ENCODE measurements at regions not wholly inside any gene's neighbourhood (a gene's known extent, or its start where the extent isn't known, plus 50 kb on each side); places are given as distances from the start of the nearest gene placed in this dataset.
"Not testable (repeated sequence)": the region's sequence is repeated elsewhere in the genome, so short reads cannot be mapped to it uniquely, and the experiment has no call there.

DNA sequence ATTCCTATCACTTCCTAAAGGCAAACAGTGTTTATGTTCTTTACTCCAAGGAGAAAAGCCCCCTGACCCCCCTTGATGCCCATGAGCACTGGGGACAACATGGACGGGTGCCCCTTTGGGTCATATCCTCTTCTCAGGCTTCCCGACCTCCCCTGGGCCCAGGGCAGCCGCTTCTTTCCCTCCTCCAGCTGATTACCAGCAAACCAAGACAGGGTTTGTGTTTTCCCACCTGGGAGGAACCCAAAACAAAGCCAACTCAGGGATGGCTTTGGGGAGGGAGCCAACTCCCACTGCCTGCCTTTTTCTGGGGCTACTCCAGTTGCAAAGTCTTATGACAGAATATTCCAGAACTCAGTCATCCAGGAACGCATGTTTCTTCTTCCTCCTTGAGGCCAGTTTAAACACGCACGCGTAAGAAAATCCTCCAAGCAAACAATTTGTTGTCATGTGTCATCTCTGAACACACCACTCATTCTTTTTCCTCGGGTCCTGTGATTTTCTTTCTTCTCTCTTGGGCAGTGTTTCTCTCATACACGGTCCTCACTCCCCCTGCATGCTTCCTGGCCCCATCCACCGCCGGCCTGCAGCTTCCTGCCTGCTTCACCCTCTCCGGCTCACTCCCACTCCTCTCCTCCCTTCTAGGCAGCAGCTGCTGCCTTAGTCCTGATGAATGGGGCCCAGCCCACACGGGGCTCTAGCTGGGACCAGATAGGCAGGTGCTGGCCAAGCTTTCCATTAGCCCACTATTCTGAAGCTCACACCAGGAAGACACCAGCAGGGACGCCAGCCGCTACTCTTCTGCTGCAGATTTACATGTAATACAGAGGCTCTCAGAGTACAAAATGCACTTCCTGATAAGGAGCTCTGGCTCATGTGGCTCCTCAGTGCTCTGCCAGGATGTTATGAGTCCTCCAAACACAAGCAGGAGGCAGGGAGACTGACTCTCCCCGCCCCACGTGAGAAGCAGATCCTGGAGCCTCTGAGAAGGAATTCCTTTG, 116.7 kb upstream of the VOPP1 start:
- DNase-seq (ENCODE audit: extremely low spot score); POLR2A ChIA-PET; CTCF ChIA-PET: not testable (repeated sequence)

DNA sequence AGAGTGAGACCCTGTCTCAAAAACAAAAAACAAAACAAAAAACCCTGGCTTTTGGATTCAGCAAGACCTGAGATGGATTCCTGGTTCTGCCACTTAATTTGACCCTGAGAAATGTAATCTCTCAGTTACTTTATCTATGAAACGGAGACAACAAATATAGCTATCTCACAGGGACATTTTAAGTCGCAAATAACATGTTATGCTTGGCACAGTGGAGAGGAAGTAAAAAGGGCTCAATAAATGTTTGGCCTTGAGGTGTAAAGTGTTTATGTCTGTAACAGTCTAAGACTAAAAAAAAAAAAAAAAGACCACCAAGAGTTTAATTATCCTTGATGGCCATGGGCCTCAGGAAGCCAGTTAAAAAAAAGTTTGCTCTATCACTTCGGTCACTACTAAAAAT, 116.0 kb upstream of the VOPP1 start:
- DNase-seq (ENCODE audit: extremely low spot score); POLR2A ChIA-PET; CTCF ChIA-PET: not testable (repeated sequence)

DNA sequence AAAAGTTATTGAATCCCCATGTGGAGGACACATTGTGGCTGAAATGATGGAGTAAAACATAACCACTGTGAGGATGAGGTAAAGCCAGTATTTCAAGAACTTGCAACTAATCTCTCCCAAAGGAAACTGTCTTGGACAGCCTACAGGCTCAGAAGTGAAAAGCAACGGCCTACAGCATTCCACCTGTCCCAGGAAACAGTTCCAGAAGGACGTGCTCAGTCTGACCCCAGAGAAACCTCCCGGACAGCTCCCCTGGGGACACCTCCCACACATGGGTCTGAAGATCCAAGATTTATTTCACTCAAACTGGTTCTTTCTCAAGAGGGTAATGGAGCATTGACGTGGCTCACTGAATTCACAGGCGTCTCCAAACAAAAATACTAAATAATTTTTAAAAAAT, 115.0 kb upstream of the VOPP1 start:
- CTCF ChIA-PET; DNase-seq (ENCODE audit: extremely low spot score); POLR2A ChIA-PET: not testable (repeated sequence)

DNA sequence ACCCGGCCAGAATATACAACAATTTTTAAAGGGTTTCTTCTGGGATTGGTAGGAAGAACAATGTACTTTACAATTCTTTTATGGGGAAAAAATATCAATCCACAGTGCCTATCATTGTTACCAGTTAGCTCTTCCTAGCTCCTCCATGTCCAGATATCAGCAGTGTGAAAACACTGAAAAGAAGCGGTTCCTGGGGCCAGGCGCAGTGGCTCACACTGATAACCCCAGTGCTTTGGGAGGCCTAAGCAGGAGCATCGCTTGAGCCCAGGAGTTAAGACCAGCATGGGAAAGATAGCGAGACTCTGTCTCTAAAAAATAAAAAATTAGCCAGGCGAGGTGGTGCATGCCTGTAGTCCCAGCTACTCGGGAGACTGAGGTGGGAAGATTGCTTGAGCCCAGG, 114.5 kb upstream of the VOPP1 start:
- CTCF ChIA-PET; POLR2A ChIA-PET; DNase-seq (ENCODE audit: extremely low spot score): not testable (repeated sequence)

DNA sequence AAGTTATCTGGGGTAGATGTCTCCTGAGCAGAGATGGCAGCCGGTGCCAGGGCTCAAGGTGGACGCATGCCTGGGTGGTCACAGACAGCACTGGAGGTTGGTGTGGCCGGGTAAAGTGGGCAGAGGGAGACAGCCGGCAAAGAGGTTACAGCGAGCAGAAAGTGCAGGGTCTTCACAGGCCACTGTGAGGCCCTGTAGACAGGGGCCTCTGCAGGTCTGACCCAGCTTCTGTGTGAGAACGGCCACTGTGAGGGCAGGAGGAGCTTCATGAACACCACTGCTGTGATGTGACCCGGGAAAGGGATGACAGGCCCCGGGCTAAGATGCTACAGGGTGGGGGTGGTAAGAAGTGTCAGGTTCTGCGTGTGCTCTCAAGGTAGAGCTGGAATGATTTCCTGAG, 111.2 kb upstream of the VOPP1 start:
- CTCF ChIA-PET; POLR2A ChIA-PET; DNase-seq (ENCODE audit: extremely low spot score): not testable (repeated sequence)

DNA sequence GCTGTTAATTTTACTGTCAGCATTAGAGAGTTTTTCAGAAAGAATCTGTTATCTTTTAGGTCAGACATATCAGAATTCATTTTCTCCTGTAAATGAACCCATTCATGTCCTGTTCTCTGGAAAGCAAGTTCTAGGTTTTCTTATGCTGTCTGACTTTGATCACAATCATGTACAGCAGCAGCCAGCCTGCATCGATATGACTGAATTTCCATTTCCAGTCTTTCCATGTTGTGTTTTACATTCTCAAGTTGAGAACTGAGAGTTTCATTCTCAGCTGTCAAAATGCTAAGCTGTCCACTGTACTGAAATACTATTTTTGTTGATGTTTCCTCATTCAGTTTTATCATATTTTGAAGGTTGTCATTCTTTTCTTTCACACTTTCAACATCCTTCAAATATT, 103.3 kb upstream of the VOPP1 start:
- CTCF ChIA-PET; DNase-seq (ENCODE audit: extremely low spot score); POLR2A ChIA-PET: not testable (repeated sequence)

DNA sequence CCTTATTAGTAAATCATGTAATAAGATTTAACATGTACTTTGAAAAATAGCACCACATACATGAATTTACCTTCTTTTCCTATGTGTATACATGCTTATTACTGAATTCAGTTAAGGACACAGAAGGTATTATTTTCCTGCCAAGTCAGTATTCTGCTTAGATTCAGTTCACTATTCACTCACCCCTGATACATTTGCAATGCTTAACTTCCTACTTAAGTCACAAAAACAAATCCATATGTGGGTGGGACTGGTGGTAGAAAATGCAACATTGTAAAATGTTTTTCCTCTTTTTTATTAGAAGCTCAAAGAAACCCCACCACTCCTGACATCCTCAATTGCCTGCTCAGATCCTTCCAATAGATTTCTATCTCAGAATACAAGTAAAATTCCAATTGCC, 101.2 kb upstream of the VOPP1 start:
- DNase-seq (ENCODE audit: extremely low spot score); CTCF ChIA-PET; POLR2A ChIA-PET: not testable (repeated sequence)

DNA sequence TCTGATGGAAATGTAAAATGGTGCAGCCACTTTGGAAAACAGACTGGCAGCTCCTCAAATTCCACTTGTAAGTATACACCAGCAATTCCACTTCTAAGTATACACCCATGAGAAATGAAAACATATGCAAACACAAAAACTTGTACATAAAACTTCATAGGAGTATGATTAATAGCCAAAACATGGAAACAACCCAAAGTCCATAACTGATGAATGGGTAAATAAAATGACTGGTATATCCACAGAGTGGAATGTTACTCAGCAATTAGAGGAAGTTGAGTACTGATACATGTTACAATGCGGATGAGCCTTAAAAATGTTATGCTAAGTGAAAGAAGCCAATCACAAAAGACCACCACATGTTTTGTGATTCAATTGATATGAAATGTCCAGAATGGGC, 99.8 kb upstream of the VOPP1 start:
- CTCF ChIA-PET; POLR2A ChIA-PET; DNase-seq (ENCODE audit: extremely low spot score): not testable (repeated sequence)

DNA sequence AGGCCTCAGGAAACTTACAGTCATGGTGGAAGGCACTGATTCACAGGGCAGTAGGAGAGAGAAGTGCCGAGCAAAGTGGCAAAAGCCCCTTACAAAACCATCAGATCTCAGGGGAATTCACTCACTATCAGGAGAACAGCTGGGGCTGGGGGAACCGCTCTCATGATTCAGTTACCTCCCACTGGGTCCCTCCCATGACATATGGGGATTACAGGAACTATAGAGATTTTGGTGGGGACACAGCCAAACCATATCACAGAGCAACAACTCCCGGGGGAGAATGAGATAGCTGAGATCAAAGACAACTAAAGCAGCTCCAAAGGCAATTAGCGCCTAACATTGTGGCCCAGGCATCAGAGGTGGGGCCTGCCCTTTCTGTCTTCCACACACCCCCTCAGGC, 85.4 kb upstream of the VOPP1 start:
- POLR2A ChIA-PET: no interaction called here
- CTCF ChIA-PET: no interaction called here
- TF ChIP-seq, protein P1, sequence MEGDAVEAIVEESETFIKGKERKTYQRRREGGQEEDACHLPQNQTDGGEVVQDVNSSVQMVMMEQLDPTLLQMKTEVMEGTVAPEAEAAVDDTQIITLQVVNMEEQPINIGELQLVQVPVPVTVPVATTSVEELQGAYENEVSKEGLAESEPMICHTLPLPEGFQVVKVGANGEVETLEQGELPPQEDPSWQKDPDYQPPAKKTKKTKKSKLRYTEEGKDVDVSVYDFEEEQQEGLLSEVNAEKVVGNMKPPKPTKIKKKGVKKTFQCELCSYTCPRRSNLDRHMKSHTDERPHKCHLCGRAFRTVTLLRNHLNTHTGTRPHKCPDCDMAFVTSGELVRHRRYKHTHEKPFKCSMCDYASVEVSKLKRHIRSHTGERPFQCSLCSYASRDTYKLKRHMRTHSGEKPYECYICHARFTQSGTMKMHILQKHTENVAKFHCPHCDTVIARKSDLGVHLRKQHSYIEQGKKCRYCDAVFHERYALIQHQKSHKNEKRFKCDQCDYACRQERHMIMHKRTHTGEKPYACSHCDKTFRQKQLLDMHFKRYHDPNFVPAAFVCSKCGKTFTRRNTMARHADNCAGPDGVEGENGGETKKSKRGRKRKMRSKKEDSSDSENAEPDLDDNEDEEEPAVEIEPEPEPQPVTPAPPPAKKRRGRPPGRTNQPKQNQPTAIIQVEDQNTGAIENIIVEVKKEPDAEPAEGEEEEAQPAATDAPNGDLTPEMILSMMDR (IDR thresholded peaks at IDR 0.05; ENCODE audit: control extremely low read depth, extremely low read depth, low read depth, missing control alignments): no peak
- no peak for DNase-seq (ENCODE audit: extremely low spot score)

DNA sequence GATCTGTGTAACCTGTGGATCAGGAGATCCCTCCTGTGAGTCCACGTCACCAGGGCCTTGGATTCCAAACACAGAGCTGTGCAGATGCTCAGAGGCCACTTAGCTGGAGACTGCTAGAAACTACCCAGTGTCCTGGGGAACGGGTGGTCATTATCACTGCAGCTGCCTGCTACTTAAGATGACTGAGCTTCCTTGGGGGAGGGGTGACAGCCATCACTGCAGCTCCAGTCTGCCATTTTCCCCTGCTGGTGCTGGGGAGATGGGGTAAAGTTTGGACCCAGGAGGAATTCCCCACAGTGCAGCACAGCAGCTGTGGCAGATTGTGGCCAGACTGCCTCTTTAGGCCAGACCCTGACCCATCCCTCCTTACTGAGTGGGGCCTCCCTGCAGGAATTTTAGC, 78.8 kb upstream of the VOPP1 start:
- DNase-seq (ENCODE audit: extremely low spot score): no peak
- TF ChIP-seq, protein P1 (IDR thresholded peaks at IDR 0.05; ENCODE audit: control extremely low read depth, extremely low read depth, low read depth, missing control alignments): no peak
- CTCF ChIA-PET: interaction anchor here (1.0 to 2.7 kb wide), 3 partner anchors 10 to 424 kb away, joined by 3 to 10 read pairs (median 3); no protein-coding TSS in a partner anchor
- POLR2A ChIA-PET: no interaction called here

DNA sequence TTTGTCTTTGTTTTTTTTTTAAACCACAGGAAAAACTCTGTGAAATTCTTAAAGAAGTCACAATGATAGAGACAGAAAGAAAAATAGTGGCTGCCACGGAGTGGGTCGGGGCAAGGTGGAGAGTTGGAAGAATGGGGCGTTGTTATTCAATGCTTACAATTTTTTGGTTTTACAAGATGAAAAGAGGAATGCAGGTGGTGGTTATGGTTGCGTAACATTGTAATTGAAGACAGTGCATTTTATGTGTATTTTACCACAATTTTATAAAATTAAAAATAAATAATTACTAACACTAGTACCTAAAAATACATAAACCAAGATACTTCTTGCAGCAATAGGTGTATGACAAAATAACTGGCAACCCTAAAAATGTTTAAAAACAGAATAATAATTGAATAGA, 76.9 kb upstream of the VOPP1 start:
- TF ChIP-seq, protein P1 (IDR thresholded peaks at IDR 0.05; ENCODE audit: control extremely low read depth, extremely low read depth, low read depth, missing control alignments): no peak
- no peak for DNase-seq (ENCODE audit: extremely low spot score)
- POLR2A ChIA-PET: no interaction called here
- CTCF ChIA-PET: interaction anchor here (1.0 to 2.7 kb wide), 4 partner anchors 8 to 426 kb away, joined by 3 to 10 read pairs (median 4); no protein-coding TSS in a partner anchor
